HG03520 (cell line): ENCODE measurements at regions not wholly inside any gene's neighbourhood (a gene's known extent, or its start where the extent isn't known, plus 50 kb on each side); places are given as distances from the start of the nearest gene placed in this dataset.
A peak's percentile ranks its signal among the peaks of the same experiment; 100 is the strongest.
"Not testable (repeated sequence)": the region's sequence is repeated elsewhere in the genome, so short reads cannot be mapped to it uniquely, and the experiment has no call there.

Source experiments
- ATAC-seq: cut with Tn5 transposase; IDR thresholded peaks from one replicate; pipeline ENCODE4 v1.9.1; 2021; ENCODE audit warnings: mild to moderate bottlenecking, moderate library complexity; ENCODE audit not compliant: unreplicated experiment

DNA sequence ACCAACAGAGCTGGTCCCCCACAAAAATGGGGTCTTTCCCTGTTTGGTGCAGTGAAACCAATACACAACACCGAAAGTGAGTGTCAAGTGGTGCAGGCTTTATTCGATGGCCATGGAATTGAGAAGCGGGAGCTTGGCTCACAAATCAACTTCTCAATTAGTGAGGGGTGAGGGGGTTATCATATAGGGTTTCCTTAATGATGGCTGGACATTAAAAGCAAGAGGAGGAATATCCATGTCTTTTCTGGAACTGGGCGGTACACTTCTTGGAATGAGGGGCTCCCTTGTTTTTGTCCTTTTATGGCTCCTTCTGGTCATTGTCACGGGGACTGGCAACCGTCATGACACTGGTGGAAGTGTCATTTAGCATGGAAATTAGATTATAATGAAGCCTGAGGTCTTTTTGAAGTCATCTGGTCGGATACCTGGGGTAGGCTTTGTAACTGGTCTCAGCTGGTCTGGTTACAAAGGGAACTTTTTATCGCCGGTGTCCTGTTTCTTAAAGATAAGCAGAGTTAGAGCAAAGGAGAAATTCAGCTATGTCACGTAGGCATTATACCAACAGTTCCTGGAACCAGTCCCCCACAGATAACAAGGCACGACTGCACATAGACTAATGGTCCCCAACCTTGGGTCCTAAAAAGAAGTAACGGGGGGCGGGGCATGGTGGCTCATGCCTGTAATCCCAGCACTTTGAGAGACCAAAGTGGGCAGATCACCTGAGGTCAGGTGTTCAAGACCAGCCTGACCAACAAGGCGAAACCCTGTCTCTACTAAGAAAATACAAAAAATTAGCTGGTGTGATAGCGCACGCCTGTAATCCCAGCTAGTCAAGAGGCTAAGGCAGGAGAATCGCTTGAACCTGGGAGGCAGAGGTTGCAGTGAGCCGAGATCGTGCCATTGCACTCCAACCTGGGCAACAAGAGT, 93.5 kb upstream of the NDUFV2 start:
- ATAC-seq, result no peak

GRCh38 chr18:9009703-9010488, 92.6 kb upstream of the NDUFV2 start:
- no peak for ATAC-seq

- ATAC-seq, result no peak
These were observed 91.1 kb upstream of the NDUFV2 start for GRCh38 chr18:9011431-9011830.

DNA sequence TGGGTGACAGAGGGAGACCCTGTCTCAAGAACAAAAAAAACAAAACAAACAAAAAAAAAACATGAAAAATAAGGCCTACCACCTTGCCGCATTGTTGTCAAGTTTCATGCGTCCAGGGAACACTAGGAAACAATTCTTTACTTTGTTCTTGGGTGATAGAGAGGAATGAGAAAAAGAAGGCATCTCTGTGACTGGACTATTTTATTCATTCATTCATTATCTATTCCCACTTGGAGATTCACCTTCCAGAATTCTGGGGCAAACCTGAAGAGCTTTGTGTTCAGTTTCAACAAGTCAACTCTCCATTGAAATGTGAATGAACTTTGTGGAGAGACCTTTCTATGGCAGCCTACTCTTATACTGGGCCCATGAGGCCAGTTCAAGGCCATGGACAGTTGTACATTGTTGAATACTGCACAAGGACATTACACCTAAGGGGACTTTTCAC, 88.5 kb upstream of the NDUFV2 start:
- no peak for ATAC-seq

GRCh38 chr18:9015689-9016088, 86.8 kb upstream of the NDUFV2 start:
- no peak for ATAC-seq

- no peak for ATAC-seq
These were observed 85.8 kb upstream of the NDUFV2 start for GRCh38 chr18:9016633-9017166.

DNA sequence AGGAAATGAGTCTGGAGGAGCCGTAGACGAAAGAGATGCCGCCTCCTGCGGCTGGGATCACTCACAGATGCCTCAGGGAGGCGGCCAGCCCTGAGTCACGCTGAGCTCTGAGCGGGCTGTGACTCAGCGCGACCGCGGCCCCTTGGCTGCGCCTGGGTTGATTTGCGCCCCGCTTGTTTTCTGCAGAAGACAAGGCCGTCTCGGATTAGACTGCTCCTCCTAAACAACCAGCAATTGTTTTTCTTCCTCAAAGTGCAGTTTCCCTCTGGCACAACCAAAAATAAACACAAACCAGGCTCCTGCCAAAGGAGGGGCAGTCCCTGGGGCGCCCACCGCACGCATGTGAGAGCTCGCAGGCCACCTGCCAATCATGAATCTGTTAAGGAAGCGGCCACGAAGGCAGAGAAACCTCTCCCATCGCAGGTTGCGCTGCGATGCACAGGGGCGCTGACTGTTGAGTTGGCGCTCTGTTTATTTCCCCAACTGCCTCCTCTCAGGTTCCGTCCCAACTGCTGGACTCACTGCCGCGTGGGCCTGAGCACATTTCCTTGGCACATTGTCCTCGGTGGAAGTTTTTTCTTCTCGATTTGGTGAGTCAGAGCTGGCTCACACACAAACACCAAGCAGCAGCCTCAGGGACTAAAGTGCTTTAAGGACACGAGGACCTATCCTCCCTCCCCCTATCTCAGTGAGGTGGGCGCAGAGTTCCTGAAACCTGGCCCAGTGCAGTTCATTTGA, 85.2 kb upstream of the NDUFV2 start:
- ATAC-seq, result peak; percentile 87

- ATAC-seq, result no peak
These were observed 84.6 kb upstream of the NDUFV2 start for GRCh38 chr18:9017905-9018227.

- no peak for ATAC-seq
These were observed 83.4 kb upstream of the NDUFV2 start for GRCh38 chr18:9019135-9019534.

- no peak for ATAC-seq
These were observed 82.3 kb upstream of the NDUFV2 start for GRCh38 chr18:9020221-9020620.

GRCh38 chr18:9021458-9021857, 81.0 kb upstream of the NDUFV2 start:
- ATAC-seq, result no peak

DNA sequence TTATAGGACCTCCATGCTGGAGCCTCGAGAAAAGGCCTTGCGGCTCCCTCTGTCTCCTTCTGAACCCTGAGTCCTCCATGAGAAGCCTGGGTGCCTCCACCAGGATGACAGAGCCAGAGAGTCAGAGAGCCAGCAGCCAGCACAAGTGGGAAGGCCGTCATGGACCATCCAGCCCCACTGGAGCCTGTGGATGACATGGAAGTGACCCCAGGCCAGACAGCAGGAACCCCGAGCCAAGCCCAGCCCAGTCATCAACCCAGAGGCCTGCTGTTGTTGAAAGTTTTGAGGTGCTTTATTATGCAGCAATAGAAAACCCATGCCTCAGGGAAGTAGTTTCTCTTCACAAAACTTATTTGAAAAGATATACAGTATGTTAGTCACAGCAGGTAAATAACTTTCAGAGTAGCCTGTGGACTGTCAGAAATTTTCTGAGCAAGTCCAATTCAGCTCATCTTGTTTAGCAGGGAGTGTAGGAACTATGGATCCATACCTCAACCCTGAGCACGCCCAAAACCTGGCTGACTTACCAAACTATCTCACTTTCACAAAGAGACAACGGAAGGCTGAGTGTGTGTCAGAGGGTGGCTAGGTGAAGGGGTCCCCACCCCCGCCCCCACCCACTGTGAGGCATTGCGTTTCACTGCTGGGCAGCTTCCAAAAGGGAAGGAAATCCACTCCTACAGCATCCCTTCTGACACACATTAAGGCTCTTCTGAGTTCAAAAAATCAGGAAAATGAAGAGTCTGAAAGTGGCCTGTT, 79.9 kb upstream of the NDUFV2 start:
- no peak for ATAC-seq

DNA sequence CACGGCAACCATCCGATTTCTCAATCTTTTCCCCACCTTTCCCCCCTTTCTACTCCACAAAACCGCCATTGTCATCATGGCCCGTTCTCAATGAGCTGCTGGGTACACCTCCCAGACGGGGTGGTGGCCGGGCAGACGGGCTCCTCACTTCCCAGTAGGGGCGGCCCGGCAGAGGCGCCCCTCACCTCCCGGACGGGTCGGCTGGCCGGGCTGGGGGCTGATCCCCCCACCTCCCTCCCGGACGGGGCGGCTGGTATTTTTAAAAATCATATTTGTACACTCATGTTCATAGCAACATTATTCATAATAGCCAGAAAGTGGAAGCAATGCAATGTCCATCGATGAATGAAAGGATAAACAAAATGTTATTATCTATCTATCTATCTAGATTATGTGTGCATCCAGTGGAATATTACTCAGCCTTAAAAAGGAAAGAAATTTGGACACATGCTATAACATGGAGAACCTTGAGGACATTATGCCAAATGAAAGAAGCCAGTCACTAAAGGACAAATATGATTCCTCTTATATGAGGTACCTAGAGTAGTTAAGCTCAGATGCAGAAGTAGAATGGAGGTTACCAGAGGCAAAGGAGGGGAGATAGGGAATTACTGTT, 78.4 kb upstream of the NDUFV2 start:
- not testable (repeated sequence) for ATAC-seq

DNA sequence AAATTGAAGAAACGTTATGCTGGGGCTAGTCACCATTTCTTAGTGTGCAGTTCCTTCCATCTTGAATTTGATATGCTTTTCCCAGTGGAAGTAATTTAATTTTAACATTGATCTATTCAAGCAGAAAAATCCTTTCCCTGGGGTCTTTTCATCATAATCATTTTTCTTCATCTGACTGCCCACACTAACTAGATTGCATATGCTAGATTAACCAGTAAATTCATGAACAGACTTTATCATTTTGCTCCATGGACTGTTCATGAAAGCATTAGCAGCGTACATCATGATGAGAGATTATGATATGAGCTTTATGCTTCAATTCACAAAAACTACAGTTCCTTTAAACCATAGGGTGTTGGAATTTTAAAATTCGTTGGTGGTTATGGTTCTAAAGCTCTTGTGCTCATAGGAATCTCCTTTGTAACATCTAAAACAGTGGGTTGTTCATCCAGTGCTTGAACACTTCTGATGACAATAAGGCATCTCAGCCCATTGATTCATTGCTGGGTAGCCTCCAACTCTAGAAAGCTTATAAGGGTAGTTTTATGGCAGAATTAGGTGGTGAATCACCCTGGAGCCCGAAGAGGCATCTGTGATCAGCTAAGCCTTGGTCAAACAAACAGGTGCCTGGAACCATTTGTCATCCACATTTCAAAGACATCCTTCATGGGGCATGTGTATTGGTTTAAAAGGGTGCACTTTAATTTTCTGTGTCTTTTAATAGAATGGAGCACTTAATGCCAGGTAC, 77.2 kb upstream of the NDUFV2 start:
- ATAC-seq, result no peak

DNA sequence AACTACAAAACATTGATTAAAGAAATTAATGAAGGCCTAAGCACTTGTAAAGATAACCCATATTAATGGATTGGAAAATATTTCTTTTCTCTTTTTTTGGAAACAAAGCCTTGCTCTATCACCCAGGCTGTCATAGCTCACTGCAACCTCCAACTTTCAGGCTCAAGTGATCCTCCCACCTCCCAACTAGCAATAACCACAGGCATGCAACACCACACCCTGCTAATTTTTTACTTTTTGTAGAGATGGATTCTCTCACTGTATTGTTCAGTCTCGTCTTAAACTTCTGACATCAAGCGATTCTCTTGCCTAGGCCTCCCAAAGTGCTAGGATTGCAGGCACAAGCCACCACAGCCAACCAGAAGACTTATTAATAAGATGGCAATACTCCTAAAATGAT, 73.4 kb upstream of the NDUFV2 start:
- ATAC-seq, result no peak

GRCh38 chr18:9032519-9032918, 70.0 kb upstream of the NDUFV2 start:
- no peak for ATAC-seq

DNA sequence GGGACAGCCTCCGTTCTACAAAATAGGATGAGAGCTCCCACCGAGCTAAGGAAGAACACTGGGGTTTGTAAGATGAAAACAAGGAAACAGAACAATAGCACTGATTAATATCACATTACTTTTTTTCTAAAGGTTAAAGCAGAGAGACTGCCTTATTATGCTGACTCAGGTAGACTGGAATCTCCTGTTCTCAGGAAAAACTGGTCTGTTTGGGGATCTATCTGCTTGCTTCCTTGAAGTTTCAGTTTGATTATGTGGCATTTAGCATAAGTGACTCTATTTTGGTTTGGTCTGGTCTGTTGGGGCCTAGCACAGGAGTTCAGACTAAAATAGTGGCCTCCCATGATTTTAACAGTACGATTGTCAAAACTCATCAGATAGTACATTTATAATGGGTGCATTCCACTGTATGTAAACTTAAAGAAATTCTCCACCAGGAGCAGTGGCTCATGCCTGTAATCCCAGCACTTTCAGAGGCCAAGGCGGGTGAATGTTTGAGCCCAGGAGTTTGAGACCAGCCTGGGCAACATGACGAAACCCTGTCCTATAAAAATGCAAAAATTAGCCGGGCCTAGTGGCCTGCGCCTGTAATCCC, 64.1 kb upstream of the NDUFV2 start:
- ATAC-seq, result no peak

- no peak for ATAC-seq
These were observed 62.9 kb upstream of the NDUFV2 start for GRCh38 chr18:9039441-9040071.
